GM12878 (cell line): ENCODE measurements at regions not wholly inside any gene's neighbourhood (a gene's known extent, or its start where the extent isn't known, plus 50 kb on each side); places are given as distances from the start of the nearest gene placed in this dataset.

Experiments
- BCL11A ChIP-seq: IDR thresholded peaks from 2 replicates; pipeline ENCODE4 v1.6.1; 2011; ENCODE audit warnings: low read depth, low read length
- FOXM1 ChIP-seq: IDR thresholded peaks from 2 replicates; pipeline ENCODE4 v1.6.1; 2012; ENCODE audit warnings: low read depth, mild to moderate bottlenecking, inconsistent platforms, low read length, moderate library complexity
- JUND ChIP-seq: IDR thresholded peaks from 2 replicates; pipeline ENCODE4 v1.6.1; 2012; ENCODE audit warnings: low read depth, mild to moderate bottlenecking, low read length, improper control_type of control experiment, moderate library complexity
- MXI1 ChIP-seq: fragments of 150-350 bp; IDR thresholded peaks from 2 replicates; pipeline ENCODE4 v1.6.1; 2011; ENCODE audit warnings: low read depth, mild to moderate bottlenecking, inconsistent platforms, low read length, improper control_type of control experiment
- NFYA ChIP-seq: IDR thresholded peaks from 2 replicates; pipeline ENCODE4 v1.6.1; 2011; ENCODE audit warnings: low read depth, mild to moderate bottlenecking, low read length, improper control_type of control experiment, borderline replicate concordance
- POLR2AphosphoS2 ChIP-seq: IDR thresholded peaks from 2 replicates; pipeline ENCODE4 v1.6.1; 2011; ENCODE audit warnings: low read depth, mild to moderate bottlenecking, low read length, improper control_type of control experiment, moderate library complexity
- POU2F2 ChIP-seq: IDR thresholded peaks from 3 replicates; pipeline ENCODE4 v1.6.1; 2011; ENCODE audit warnings: low read depth, mild to moderate bottlenecking, low read length, borderline replicate concordance
- RAD51 ChIP-seq: fragments of 450-650 bp; IDR thresholded peaks from 2 replicates; pipeline ENCODE4 v1.6.1; 2016; ENCODE audit warnings: moderate library complexity, mild to moderate bottlenecking, inconsistent platforms
- ZNF274 ChIP-seq: IDR thresholded peaks from one replicate; pipeline ENCODE4 v1.8.0; 2011; ENCODE audit not compliant: insufficient read length, insufficient read depth
- TF ChIP-seq, protein P1 (sequence below): fragments of 450-650 bp; formaldehyde crosslinking; IDR thresholded peaks from 2 replicates; pipeline ENCODE4 v1.4.0; 2020; ENCODE audit warnings: mild to moderate bottlenecking, moderate library complexity
- TF ChIP-seq, protein P2 (sequence below): fragments of 150-350 bp; IDR thresholded peaks from 2 replicates; pipeline ENCODE4 v1.6.1; 2016; ENCODE audit warnings: low read depth, low read length

DNA sequence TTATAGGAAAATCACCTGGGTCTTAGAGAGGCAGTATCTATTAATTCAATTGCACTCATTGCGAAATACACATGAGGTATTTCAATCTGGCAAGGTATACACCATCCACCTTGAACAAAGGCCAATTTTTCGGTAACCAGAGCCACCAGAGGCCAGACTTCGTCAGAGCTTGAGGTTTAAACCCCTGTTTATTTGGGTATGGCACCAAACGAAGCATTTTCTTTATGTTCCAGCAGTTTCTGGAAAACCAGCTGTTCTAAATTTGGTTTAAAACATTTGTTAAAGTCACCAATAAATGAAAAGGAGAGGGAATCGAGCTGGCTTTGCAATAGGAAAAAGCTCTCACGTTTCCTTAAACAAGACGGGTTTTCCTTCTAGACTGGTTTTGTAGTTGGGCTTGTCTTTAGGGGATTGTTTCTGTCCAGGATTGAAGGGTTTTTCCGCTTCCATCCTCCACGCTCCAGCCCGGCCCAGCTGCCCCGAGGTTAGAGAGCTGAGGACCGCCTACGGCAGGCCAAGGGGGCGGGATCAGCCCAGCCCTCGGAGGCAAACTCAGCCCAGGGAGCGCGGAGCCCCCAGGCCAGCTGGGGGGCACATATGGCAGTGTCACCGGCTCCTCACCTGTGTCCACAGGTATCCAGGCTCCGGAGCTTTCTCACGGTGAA is 539.4 kb upstream of the MGMT start (continued):
- TF ChIP-seq POLR2AphosphoS2: no peak
- no peak for TF ChIP-seq FOXM1
- TF ChIP-seq POU2F2: no peak
- TF ChIP-seq MXI1: no peak
- TF ChIP-seq BCL11A: no peak
- no peak for TF ChIP-seq ZNF274
- TF ChIP-seq, protein P1, sequence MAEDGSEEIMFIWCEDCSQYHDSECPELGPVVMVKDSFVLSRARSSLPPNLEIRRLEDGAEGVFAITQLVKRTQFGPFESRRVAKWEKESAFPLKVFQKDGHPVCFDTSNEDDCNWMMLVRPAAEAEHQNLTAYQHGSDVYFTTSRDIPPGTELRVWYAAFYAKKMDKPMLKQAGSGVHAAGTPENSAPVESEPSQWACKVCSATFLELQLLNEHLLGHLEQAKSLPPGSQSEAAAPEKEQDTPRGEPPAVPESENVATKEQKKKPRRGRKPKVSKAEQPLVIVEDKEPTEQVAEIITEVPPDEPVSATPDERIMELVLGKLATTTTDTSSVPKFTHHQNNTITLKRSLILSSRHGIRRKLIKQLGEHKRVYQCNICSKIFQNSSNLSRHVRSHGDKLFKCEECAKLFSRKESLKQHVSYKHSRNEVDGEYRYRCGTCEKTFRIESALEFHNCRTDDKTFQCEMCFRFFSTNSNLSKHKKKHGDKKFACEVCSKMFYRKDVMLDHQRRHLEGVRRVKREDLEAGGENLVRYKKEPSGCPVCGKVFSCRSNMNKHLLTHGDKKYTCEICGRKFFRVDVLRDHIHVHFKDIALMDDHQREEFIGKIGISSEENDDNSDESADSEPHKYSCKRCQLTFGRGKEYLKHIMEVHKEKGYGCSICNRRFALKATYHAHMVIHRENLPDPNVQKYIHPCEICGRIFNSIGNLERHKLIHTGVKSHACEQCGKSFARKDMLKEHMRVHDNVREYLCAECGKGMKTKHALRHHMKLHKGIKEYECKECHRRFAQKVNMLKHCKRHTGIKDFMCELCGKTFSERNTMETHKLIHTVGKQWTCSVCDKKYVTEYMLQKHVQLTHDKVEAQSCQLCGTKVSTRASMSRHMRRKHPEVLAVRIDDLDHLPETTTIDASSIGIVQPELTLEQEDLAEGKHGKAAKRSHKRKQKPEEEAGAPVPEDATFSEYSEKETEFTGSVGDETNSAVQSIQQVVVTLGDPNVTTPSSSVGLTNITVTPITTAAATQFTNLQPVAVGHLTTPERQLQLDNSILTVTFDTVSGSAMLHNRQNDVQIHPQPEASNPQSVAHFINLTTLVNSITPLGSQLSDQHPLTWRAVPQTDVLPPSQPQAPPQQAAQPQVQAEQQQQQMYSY: no peak
- TF ChIP-seq NFYA: no peak
- TF ChIP-seq RAD51: no peak
- TF ChIP-seq JUND: no peak
- TF ChIP-seq, protein P2, sequence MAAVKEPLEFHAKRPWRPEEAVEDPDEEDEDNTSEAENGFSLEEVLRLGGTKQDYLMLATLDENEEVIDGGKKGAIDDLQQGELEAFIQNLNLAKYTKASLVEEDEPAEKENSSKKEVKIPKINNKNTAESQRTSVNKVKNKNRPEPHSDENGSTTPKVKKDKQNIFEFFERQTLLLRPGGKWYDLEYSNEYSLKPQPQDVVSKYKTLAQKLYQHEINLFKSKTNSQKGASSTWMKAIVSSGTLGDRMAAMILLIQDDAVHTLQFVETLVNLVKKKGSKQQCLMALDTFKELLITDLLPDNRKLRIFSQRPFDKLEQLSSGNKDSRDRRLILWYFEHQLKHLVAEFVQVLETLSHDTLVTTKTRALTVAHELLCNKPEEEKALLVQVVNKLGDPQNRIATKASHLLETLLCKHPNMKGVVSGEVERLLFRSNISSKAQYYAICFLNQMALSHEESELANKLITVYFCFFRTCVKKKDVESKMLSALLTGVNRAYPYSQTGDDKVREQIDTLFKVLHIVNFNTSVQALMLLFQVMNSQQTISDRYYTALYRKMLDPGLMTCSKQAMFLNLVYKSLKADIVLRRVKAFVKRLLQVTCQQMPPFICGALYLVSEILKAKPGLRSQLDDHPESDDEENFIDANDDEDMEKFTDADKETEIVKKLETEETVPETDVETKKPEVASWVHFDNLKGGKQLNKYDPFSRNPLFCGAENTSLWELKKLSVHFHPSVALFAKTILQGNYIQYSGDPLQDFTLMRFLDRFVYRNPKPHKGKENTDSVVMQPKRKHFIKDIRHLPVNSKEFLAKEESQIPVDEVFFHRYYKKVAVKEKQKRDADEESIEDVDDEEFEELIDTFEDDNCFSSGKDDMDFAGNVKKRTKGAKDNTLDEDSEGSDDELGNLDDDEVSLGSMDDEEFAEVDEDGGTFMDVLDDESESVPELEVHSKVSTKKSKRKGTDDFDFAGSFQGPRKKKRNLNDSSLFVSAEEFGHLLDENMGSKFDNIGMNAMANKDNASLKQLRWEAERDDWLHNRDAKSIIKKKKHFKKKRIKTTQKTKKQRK: no peak
